ENCODE measurements at regions not wholly inside any gene's neighbourhood (a gene's known extent, or its start where the extent isn't known, plus 50 kb on each side); places are given as distances from the start of the nearest gene placed in this dataset.
A peak's percentile ranks its signal among the peaks of the same experiment; 100 is the strongest.

DNA sequence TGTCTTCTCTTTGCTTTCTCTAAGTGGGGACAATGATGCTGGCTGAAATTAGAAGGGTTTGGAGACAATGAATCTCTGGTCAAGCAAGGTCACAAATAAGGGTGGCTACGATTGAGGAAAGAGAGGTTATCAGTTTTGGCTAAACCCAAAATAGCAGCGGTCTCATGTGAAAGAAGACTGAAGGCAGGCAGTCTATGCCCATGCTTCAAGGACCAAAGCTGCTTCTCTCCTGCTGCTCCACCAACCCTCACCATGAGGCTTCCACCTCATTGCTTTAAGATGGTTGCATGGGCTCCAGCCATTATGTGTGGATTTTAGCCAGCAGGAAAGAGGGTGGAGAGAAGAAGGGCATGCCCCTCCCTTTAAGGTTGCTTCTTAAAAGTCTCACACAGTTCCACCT, 114.1 kb upstream of the TRIM2 start:
- Histone ChIP-seq H3K9me3 (no peaks in the 10 kb centered on the region), H3K4me1 (peaks cover 0 to 3% (median 0%) of the 10 kb centered on the region in 4 donors), H3K27me3 (no peaks in the 10 kb centered on the region), H3K27ac (no peak overlapping the region), H3K4me3 (no peak overlapping the region), H3K36me3 (no peaks in the 10 kb centered on the region)
- WGBS, 2 donors = 85 to 90% methylated on average over 2 of the region's 2 CpGs
- DNase-seq (no peak), ATAC-seq (ENCODE audit: low FRiP score in 2 of 2) (no peak)
- no peak for TF ChIP-seq EP300 (IDR thresholded peaks at IDR 0.05)

DNA sequence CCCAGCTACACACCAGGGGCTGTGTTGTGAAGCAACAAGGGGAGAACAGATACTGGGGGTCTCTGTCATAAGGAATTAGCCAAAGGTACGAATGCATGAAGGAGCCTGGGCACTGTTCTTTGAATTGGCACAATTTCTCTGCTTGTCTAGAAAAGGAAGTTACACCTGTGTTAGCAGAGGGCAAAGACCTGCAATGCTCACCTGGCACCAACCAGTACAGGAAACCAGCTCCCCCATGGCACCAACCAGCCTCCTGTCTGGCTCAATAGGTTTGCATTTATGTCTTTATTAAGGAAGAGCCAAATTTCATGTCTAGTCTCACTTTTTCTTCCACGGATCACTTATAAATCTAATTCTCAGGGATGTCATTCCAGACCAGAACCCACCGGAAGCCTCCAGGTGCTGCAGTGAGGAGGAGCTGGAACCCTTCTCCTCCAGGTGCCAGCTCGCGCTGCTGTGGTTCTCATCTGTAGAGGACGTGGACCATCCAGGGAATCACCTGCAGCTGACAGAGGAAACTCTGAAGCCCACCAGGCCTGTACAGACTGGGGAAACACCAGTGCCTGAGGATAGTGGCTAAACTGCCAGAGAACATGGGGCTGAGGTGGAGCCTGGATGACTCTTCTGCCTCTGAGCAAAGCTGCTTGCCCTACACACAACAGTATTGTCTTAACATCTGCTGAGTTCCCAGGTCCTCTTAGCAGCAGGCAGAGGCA, 113.4 kb upstream of the TRIM2 start:
- ATAC-seq (ENCODE audit: low FRiP score in 2 of 2) = peak in 1 of 2 donors; percentile 16
- TF ChIP-seq, protein P1, sequence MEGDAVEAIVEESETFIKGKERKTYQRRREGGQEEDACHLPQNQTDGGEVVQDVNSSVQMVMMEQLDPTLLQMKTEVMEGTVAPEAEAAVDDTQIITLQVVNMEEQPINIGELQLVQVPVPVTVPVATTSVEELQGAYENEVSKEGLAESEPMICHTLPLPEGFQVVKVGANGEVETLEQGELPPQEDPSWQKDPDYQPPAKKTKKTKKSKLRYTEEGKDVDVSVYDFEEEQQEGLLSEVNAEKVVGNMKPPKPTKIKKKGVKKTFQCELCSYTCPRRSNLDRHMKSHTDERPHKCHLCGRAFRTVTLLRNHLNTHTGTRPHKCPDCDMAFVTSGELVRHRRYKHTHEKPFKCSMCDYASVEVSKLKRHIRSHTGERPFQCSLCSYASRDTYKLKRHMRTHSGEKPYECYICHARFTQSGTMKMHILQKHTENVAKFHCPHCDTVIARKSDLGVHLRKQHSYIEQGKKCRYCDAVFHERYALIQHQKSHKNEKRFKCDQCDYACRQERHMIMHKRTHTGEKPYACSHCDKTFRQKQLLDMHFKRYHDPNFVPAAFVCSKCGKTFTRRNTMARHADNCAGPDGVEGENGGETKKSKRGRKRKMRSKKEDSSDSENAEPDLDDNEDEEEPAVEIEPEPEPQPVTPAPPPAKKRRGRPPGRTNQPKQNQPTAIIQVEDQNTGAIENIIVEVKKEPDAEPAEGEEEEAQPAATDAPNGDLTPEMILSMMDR (IDR thresholded peaks at IDR 0.05) = no peak
- no peak for TF ChIP-seq POLR2AphosphoS5 (IDR thresholded peaks at IDR 0.05)
- TF ChIP-seq POLR2A (IDR thresholded peaks at IDR 0.05) = no peak
- no peak for TF ChIP-seq EP300 (IDR thresholded peaks at IDR 0.05)
- WGBS, 2 donors = 96% methylated on average over 6 of the region's 6 CpGs

DNA sequence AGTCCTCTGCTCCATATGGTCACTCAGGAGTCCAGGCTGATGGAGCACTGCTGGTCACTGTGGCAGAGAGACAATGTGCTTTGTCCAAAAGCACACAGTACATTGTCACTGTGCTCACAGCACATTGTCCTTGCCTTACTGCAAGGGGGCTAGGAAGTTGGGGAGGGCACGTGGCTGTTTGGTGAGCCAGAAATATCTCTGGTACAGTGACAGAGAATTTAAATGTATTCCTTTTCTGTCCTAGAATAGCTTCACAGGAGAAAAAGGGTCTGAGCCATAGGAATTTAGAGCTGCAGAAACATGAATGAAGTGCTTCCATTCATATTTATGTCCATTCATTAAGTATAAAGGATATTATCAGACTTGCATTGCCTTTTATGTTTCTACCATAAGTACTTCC, 110.8 kb upstream of the TRIM2 start:
- Histone ChIP-seq H3K27me3 (no peaks in the 10 kb centered on the region), H3K4me3 (no peak overlapping the region), H3K4me1 (no peaks in the 10 kb centered on the region), H3K27ac (no peak overlapping the region), H3K36me3 (no peaks in the 10 kb centered on the region), H3K9me3 (no peaks in the 10 kb centered on the region)
- TF ChIP-seq POLR2A (IDR thresholded peaks at IDR 0.05) (no peak), POLR2AphosphoS5 (IDR thresholded peaks at IDR 0.05) (no peak), EP300 (IDR thresholded peaks at IDR 0.05) (no peak)
- TF ChIP-seq, protein P1 (IDR thresholded peaks at IDR 0.05) = no peak
- no peak for DNase-seq
- 60 to 68% methylated on average over 1 of the region's 1 CpG for WGBS, 2 donors
- no peak for ATAC-seq (ENCODE audit: low FRiP score in 2 of 2)

More for the DNA sequence above, 113.4 kb upstream of the TRIM2 start:
- no peaks in the 10 kb centered on the region for H3K36me3 ChIP-seq
- no peaks in the 10 kb centered on the region for H3K4me1 ChIP-seq
- H3K9me3 ChIP-seq = no peaks in the 10 kb centered on the region
- H3K27me3 ChIP-seq = no peaks in the 10 kb centered on the region
- no peak for DNase-seq
- no peak overlapping the region for H3K4me3 ChIP-seq
- no peak overlapping the region for H3K27ac ChIP-seq

DNA sequence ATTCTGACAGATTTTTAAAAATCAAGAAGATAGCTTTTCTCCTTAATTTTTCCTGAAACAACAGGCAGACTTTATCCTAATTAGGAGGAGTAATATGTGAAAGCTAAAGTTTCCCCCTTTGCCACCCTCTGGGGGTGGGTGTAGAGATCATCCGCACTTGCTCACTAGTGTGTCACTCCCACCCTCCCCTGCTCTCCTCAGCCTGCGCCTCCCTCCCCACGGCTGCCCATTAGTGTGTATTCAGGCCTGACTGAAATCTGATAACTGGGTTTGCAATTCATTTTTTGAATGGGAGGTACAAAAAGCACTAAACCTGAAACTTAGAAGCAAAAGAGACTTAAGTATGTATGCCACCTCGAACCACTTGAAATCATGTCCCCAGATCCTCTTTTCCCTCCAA, 110.4 kb upstream of the TRIM2 start:
- no peaks in the 10 kb centered on the region for H3K36me3 ChIP-seq
- TF ChIP-seq EP300 (IDR thresholded peaks at IDR 0.05) = no peak
- TF ChIP-seq POLR2A (IDR thresholded peaks at IDR 0.05) = no peak
- TF ChIP-seq, protein P1 (IDR thresholded peaks at IDR 0.05) = no peak
- no peaks in the 10 kb centered on the region for H3K4me1 ChIP-seq
- no peak overlapping the region for H3K4me3 ChIP-seq
- H3K27ac ChIP-seq = no peak overlapping the region
- ATAC-seq (ENCODE audit: low FRiP score in 2 of 2) = no peak
- no peak for DNase-seq
- H3K9me3 ChIP-seq = no peaks in the 10 kb centered on the region
- no peaks in the 10 kb centered on the region for H3K27me3 ChIP-seq
- WGBS, 2 donors = 50 to 86% methylated on average over 4 of the region's 4 CpGs

GRCh38 chr4:153094435-153094834, 109.8 kb upstream of the TRIM2 start:
- Histone ChIP-seq H3K27me3 (no peaks in the 10 kb centered on the region), H3K27ac (no peak overlapping the region), H3K4me1 (no peaks in the 10 kb centered on the region), H3K9me3 (no peaks in the 10 kb centered on the region), H3K36me3 (no peaks in the 10 kb centered on the region), H3K4me3 (no peak overlapping the region)
- WGBS, 2 donors = 90 to 92% methylated on average over 3 of the region's 3 CpGs
- ATAC-seq (ENCODE audit: low FRiP score in 2 of 2) (no peak), DNase-seq (no peak)
- TF ChIP-seq POLR2A (IDR thresholded peaks at IDR 0.05) = no peak
- no peak for TF ChIP-seq POLR2AphosphoS5 (IDR thresholded peaks at IDR 0.05)

Measured in upper lobe of left lung (tissue), 6 donors.